ENCODE measurements at regions not wholly inside any gene's neighbourhood (a gene's known extent, or its start where the extent isn't known, plus 50 kb on each side); places are given as distances from the start of the nearest gene placed in this dataset.

GRCh38 chr2:146212602-146213001 lies 1632.2 kb upstream of the ACVR2A start:
- no peak for TF ChIP-seq CTCF (IDR thresholded peaks at IDR 0.05)
- Histone ChIP-seq H3K4me1 (no peaks in the 10 kb centered on the region), H3K27ac (no peak overlapping the region), H3K9me3 (no peaks in the 10 kb centered on the region), H3K4me3 (no peak overlapping the region), H3K27me3 (no peaks in the 10 kb centered on the region), H3K36me3 (no peaks in the 10 kb centered on the region)
- DNase-seq = no peak
- intact Hi-C loops (cut with DNase I; ENCODE audit: low total_unique reads) = no loop called here

- Histone ChIP-seq H3K9me3 (no peaks in the 10 kb centered on the region), H3K27ac (no peak overlapping the region), H3K4me3 (no peak overlapping the region), H3K27me3 (no peaks in the 10 kb centered on the region), H3K4me1 (no peaks in the 10 kb centered on the region), H3K36me3 (no peaks in the 10 kb centered on the region)
- intact Hi-C loops (cut with DNase I; ENCODE audit: low total_unique reads) = no loop called here
- TF ChIP-seq CTCF (IDR thresholded peaks at IDR 0.05) (no peak), POLR2A (IDR thresholded peaks at IDR 0.05) (no peak)
- DNase-seq = no peak
Measured at GRCh38 chr2:146209842-146210275, 1635.0 kb upstream of the ACVR2A start.

- no peak overlapping the region for H3K27ac ChIP-seq
- no peak for TF ChIP-seq CTCF (IDR thresholded peaks at IDR 0.05)
- no peak for TF ChIP-seq POLR2A (IDR thresholded peaks at IDR 0.05)
- H3K9me3 ChIP-seq = no peaks in the 10 kb centered on the region
- H3K27me3 ChIP-seq = no peaks in the 10 kb centered on the region
- H3K4me3 ChIP-seq = no peak overlapping the region
- H3K36me3 ChIP-seq = no peaks in the 10 kb centered on the region
- H3K4me1 ChIP-seq = no peaks in the 10 kb centered on the region
- intact Hi-C loops (cut with DNase I; ENCODE audit: low total_unique reads) = no loop called here
- DNase-seq = no peak
Measured at GRCh38 chr2:146207901-146208300, 1636.9 kb upstream of the ACVR2A start.

GRCh38 chr2:146207417-146207816 lies 1637.4 kb upstream of the ACVR2A start:
- intact Hi-C loops (cut with DNase I; ENCODE audit: low total_unique reads) = no loop called here
- TF ChIP-seq CTCF (IDR thresholded peaks at IDR 0.05) (no peak), POLR2A (IDR thresholded peaks at IDR 0.05) (no peak)
- DNase-seq = no peak
- H3K4me1 ChIP-seq = no peaks in the 10 kb centered on the region
- no peak overlapping the region for H3K27ac ChIP-seq
- no peaks in the 10 kb centered on the region for H3K9me3 ChIP-seq
- no peaks in the 10 kb centered on the region for H3K36me3 ChIP-seq
- H3K27me3 ChIP-seq = no peaks in the 10 kb centered on the region
- H3K4me3 ChIP-seq = no peak overlapping the region

GRCh38 chr2:146203064-146203624 lies 1641.7 kb upstream of the ACVR2A start:
- no peak overlapping the region for H3K4me3 ChIP-seq
- no peak for DNase-seq
- no peak for TF ChIP-seq POLR2A (IDR thresholded peaks at IDR 0.05)
- TF ChIP-seq CTCF (IDR thresholded peaks at IDR 0.05) = no peak

More at GRCh38 chr2:146203064-146203624, 1641.7 kb upstream of the ACVR2A start:
- intact Hi-C loops (cut with DNase I; ENCODE audit: low total_unique reads) = no loop called here
- Histone ChIP-seq H3K4me1 (no peaks in the 10 kb centered on the region), H3K9me3 (no peaks in the 10 kb centered on the region), H3K27ac (no peak overlapping the region), H3K36me3 (no peaks in the 10 kb centered on the region), H3K27me3 (no peaks in the 10 kb centered on the region)

Data from uterus (tissue), 3 donors.